KMS-11 (cell line): ENCODE measurements at regions not wholly inside any gene's neighbourhood (a gene's known extent, or its start where the extent isn't known, plus 50 kb on each side); places are given as distances from the start of the nearest gene placed in this dataset.

ENCODE experiments used
- H2AFZ ChIP-seq: fragments of 200-600 bp; sonication (generic); 2 replicates; pipeline ENCODE4 v1.6.1; 2016; ENCODE audit warnings: antibody characterized with exemption, mixed run types, low read depth
- H3K27ac ChIP-seq: fragments of 200-600 bp; sonication (generic); 2 replicates; pipeline ENCODE4 v1.6.1; 2016; ENCODE audit warnings: mild to moderate bottlenecking, mixed run types
- H3K27me3 ChIP-seq: fragments of 200-600 bp; sonication (generic); 2 replicates; pipeline ENCODE4 v1.6.1; 2017; ENCODE audit warnings: mild to moderate bottlenecking, low read depth, mixed run types, moderate library complexity; ENCODE audit not compliant: insufficient read depth
- H3K36me3 ChIP-seq: fragments of 200-600 bp; sonication (generic); 2 replicates; pipeline ENCODE4 v1.6.1; 2017; ENCODE audit warnings: mild to moderate bottlenecking, mixed run types; ENCODE audit not compliant: insufficient read depth
- H3K4me1 ChIP-seq: fragments of 200-600 bp; sonication (generic); 2 replicates; pipeline ENCODE4 v1.6.1; 2016; ENCODE audit warnings: mild to moderate bottlenecking, low read depth, mixed run types; ENCODE audit not compliant: poor library complexity, severe bottlenecking
- H3K4me2 ChIP-seq: fragments of 200-600 bp; sonication (generic); 2 replicates; pipeline ENCODE4 v1.7.0; 2016; ENCODE audit warnings: mild to moderate bottlenecking, mixed run types
- H3K4me3 ChIP-seq: fragments of 200-600 bp; sonication (generic); IDR thresholded peaks from 2 replicates; pipeline ENCODE4 v1.6.1; 2017; ENCODE audit warnings: low read depth, low read length, mixed read lengths; ENCODE audit not compliant: insufficient read depth
- H3K79me2 ChIP-seq: fragments of 200-600 bp; sonication (generic); 2 replicates; pipeline ENCODE4 v1.6.1; 2016; ENCODE audit warnings: low read depth, mixed run types; ENCODE audit not compliant: insufficient read depth
- H3K9ac ChIP-seq: fragments of 200-600 bp; sonication (generic); 2 replicates; pipeline ENCODE4 v1.6.1; 2016; ENCODE audit warnings: mild to moderate bottlenecking, mixed run types
- H4K20me1 ChIP-seq: fragments of 200-600 bp; sonication (generic); 2 replicates; pipeline ENCODE4 v1.6.1; 2016; ENCODE audit warnings: mild to moderate bottlenecking, mixed run types; ENCODE audit not compliant: insufficient read depth
- CTCF ChIP-seq: fragments of 200-600 bp; sonication (generic); conservative IDR thresholded peaks from 2 replicates; pipeline ENCODE4 v1.6.1; 2017; ENCODE audit warnings: low read depth, mild to moderate bottlenecking, antibody characterized with exemption, low read length, moderate library complexity, mixed read lengths

GRCh38 chr10:81405399-81405798 lies 469.6 kb upstream of the NRG3 start:
- Histone ChIP-seq H3K79me2 (no peaks in the 10 kb centered on the region), H3K4me1 (no peaks in the 10 kb centered on the region), H3K36me3 (no peaks in the 10 kb centered on the region), H3K9ac (no peak overlapping the region), H4K20me1 (no peaks in the 10 kb centered on the region), H3K4me3 (no peak overlapping the region), H2AFZ (no peak overlapping the region), H3K27me3 (no peaks in the 10 kb centered on the region), H3K4me2 (no peak overlapping the region), H3K27ac (no peak overlapping the region)
- no peak for TF ChIP-seq CTCF

- Histone ChIP-seq H3K27ac (no peak overlapping the region), H3K9ac (no peak overlapping the region), H2AFZ (no peak overlapping the region), H3K4me2 (no peak overlapping the region), H3K4me3 (no peak overlapping the region), H3K27me3 (no peaks in the 10 kb centered on the region), H3K36me3 (no peaks in the 10 kb centered on the region), H3K79me2 (no peaks in the 10 kb centered on the region), H4K20me1 (no peaks in the 10 kb centered on the region), H3K4me1 (no peaks in the 10 kb centered on the region)
- no peak for TF ChIP-seq CTCF
These were observed 461.0 kb upstream of the NRG3 start for GRCh38 chr10:81414038-81414437.

- H3K4me3 ChIP-seq: no peak overlapping the region
- TF ChIP-seq CTCF: no peak
These were observed 448.3 kb upstream of the NRG3 start for GRCh38 chr10:81426722-81427121.

GRCh38 chr10:81428456-81429134 lies 446.4 kb upstream of the NRG3 start:
- Histone ChIP-seq H2AFZ (no peak overlapping the region), H3K79me2 (no peaks in the 10 kb centered on the region), H3K36me3 (no peaks in the 10 kb centered on the region), H3K4me3 (no peak overlapping the region), H3K4me1 (no peaks in the 10 kb centered on the region), H3K27ac (no peak overlapping the region), H3K27me3 (no peaks in the 10 kb centered on the region), H3K9ac (no peak overlapping the region), H4K20me1 (no peaks in the 10 kb centered on the region), H3K4me2 (no peak overlapping the region)
- TF ChIP-seq CTCF: no peak

More at GRCh38 chr10:81426722-81427121, 448.3 kb upstream of the NRG3 start:
- no peaks in the 10 kb centered on the region for H3K4me1 ChIP-seq
- no peaks in the 10 kb centered on the region for H3K36me3 ChIP-seq
- H2AFZ ChIP-seq: no peak overlapping the region
- H3K79me2 ChIP-seq: no peaks in the 10 kb centered on the region
- H3K9ac ChIP-seq: no peak overlapping the region
- no peaks in the 10 kb centered on the region for H3K27me3 ChIP-seq
- no peaks in the 10 kb centered on the region for H4K20me1 ChIP-seq
- no peak overlapping the region for H3K4me2 ChIP-seq
- H3K27ac ChIP-seq: no peak overlapping the region
